Mesenchymal stem cell (in vitro differentiated cells and primary cell): ENCODE measurements at regions not wholly inside any gene's neighbourhood (a gene's known extent, or its start where the extent isn't known, plus 50 kb on each side); places are given as distances from the start of the nearest gene placed in this dataset.

Source experiments
- DNase-seq: peaks from one replicate; pipeline ENCODE4 v3.0.0-alpha.2; 2013
- H2AFZ ChIP-seq: one replicate; pipeline ENCODE4 v1.6.1; 2013; ENCODE audit warnings: low read depth, mild to moderate bottlenecking, control low read depth, inconsistent platforms, low read length, moderate library complexity
- H2AK5ac ChIP-seq: 2 replicates; pipeline ENCODE4 v1.6.1; 2013; ENCODE audit warnings: low read length, moderate library complexity, mild to moderate bottlenecking, inconsistent platforms; ENCODE audit not compliant: severe bottlenecking
- H2BK120ac ChIP-seq: one replicate; pipeline ENCODE4 v1.6.1; 2013; ENCODE audit warnings: low read depth, mild to moderate bottlenecking, inconsistent platforms, low read length, moderate library complexity
- H2BK12ac ChIP-seq, 2 experiments: one replicate each; pipeline ENCODE4 v1.6.1; 2013; ENCODE audit warnings: inconsistent platforms in 2 of 2, low read length in 2 of 2, mild to moderate bottlenecking in 2 of 2, moderate library complexity in 2 of 2, control low read depth in 1 of 2
- H2BK15ac ChIP-seq: one replicate; pipeline ENCODE4 v1.6.1; 2013; ENCODE audit warnings: mild to moderate bottlenecking, low read depth, inconsistent platforms; ENCODE audit not compliant: poor library complexity, severe bottlenecking
- H2BK5ac ChIP-seq: 2 replicates; pipeline ENCODE4 v1.6.1; 2013; ENCODE audit warnings: low read depth, mild to moderate bottlenecking, low read length, control low read depth, inconsistent platforms; ENCODE audit not compliant: poor library complexity, severe bottlenecking
- H3K14ac ChIP-seq, 2 experiments: one replicate each; pipeline ENCODE4 v1.6.1; 2013; ENCODE audit warnings: inconsistent platforms in 2 of 2, low read length in 2 of 2, control low read depth in 1 of 2, mild to moderate bottlenecking in 1 of 2, moderate library complexity in 1 of 2
- H3K18ac ChIP-seq, 2 experiments: one replicate each; pipeline ENCODE4 v1.6.1; 2013; ENCODE audit warnings: inconsistent platforms in 2 of 2, low read length in 2 of 2, control low read depth in 1 of 2, low read depth in 1 of 2, mild to moderate bottlenecking in 1 of 2
- H3K23ac ChIP-seq, 2 experiments: one replicate each; pipeline ENCODE4 v1.6.1; 2013; ENCODE audit warnings: inconsistent platforms in 2 of 2, low read length in 2 of 2, mild to moderate bottlenecking in 2 of 2, moderate library complexity in 2 of 2, control low read depth in 1 of 2
- H3K27ac ChIP-seq: 2 replicates; pipeline ENCODE4 v1.5.1; 2013; ENCODE audit warnings: mild to moderate bottlenecking, moderate library complexity, low read length, control low read depth, inconsistent platforms; ENCODE audit not compliant: poor library complexity, severe bottlenecking
- H3K27me3 ChIP-seq, 2 experiments: 2 replicates each; pipeline versions ENCODE4 v1.6.1 to v1.7.0; 2013; ENCODE audit warnings: low read length in 2 of 2, mild to moderate bottlenecking in 2 of 2, moderate library complexity in 2 of 2, control low read depth in 1 of 2, inconsistent platforms in 1 of 2; ENCODE audit not compliant: control insufficient read depth in 1 of 2, insufficient read depth in 1 of 2
- H3K36me3 ChIP-seq, 2 experiments: 2 replicates each; pipeline versions ENCODE4 v1.6.1 to v1.7.0; 2013; ENCODE audit warnings: low read length in 2 of 2, control low read depth in 1 of 2, inconsistent platforms in 1 of 2, low read depth in 1 of 2, mild to moderate bottlenecking in 1 of 2; ENCODE audit not compliant: insufficient read depth in 2 of 2, control insufficient read depth in 1 of 2
- H3K4ac ChIP-seq, 2 experiments: one replicate each; pipeline ENCODE4 v1.6.1; 2013; ENCODE audit warnings: inconsistent platforms in 2 of 2, low read length in 2 of 2, mild to moderate bottlenecking in 2 of 2, moderate library complexity in 2 of 2, control low read depth in 1 of 2, low read depth in 1 of 2
- H3K4me1 ChIP-seq: 2 replicates; pipeline ENCODE4 v1.6.1; 2013; ENCODE audit warnings: low read depth, low read length, control low read depth; ENCODE audit not compliant: control insufficient read depth, insufficient read depth
- H3K4me2 ChIP-seq: 2 replicates; pipeline ENCODE4 v1.6.1; 2013; ENCODE audit warnings: low read length, mild to moderate bottlenecking, inconsistent platforms; ENCODE audit not compliant: poor library complexity, severe bottlenecking
- H3K4me3 ChIP-seq, 2 experiments: 2 replicates each; pipeline versions ENCODE4 v1.5.1 to v1.7.0; 2013; ENCODE audit warnings: low read length in 2 of 2, mild to moderate bottlenecking in 2 of 2, control low read depth in 1 of 2, low read depth in 1 of 2; ENCODE audit not compliant: insufficient read depth in 1 of 2
- H3K79me1 ChIP-seq: replicated peaks from 2 replicates; pipeline ENCODE4 v1.6.1; 2013; ENCODE audit warnings: mild to moderate bottlenecking, control low read depth, low read length, inconsistent platforms; ENCODE audit not compliant: poor library complexity, severe bottlenecking
- H3K9ac ChIP-seq: 2 replicates; pipeline ENCODE4 v1.7.0; 2013; ENCODE audit warnings: mild to moderate bottlenecking, low read length, moderate library complexity
- H3K9me3 ChIP-seq: 2 replicates; pipeline ENCODE4 v1.7.0; 2013; ENCODE audit warnings: mild to moderate bottlenecking, low read length; ENCODE audit not compliant: control insufficient read depth
- H4K8ac ChIP-seq: one replicate; pipeline ENCODE4 v1.6.1; 2013; ENCODE audit warnings: inconsistent platforms, mild to moderate bottlenecking, low read length, moderate library complexity
- H4K91ac ChIP-seq: one replicate; pipeline ENCODE4 v1.6.1; 2013; ENCODE audit warnings: mild to moderate bottlenecking, low read length, inconsistent platforms
- WGBS: methylation state at CpG from one replicate; pipeline ENCODE4 v1.1.7; 2013; ENCODE audit warnings: mixed read lengths; 5-methylcytosine and 5-hydroxymethylcytosine counted together

DNA sequence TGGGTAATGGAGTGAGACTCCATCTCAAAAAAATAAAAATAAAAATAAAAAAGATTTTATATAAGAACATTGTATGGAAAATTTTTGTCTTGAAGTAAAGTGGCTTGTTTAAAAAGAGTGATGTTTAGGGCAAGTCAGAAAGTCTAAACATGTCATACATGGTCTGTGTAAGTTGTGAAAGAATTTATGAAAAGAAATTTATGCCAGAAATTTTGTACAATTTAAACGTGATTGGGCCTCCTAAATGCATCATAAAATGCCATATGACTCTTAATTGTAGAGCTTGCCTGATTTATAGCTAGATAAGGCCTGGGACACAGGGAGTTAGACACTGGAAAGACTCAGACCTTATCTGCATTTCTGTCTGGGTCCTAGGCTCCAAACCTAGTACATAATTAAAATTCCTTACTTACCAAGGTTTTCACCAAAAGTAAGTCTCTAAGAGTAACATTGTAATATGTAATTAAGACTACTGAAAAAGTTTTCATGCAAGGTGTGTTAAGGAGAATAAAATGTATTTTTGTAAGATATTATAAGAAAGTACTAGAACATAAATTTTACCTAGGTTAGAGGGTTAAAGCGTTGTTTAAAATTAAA, 110.5 kb downstream of the AASDHPPT start:
- no peak overlapping the region for H2AK5ac ChIP-seq
- H4K91ac ChIP-seq: no peak overlapping the region
- no peak overlapping the region for H4K8ac ChIP-seq
- H3K4me1 ChIP-seq: no peaks in the 10 kb centered on the region
- no peak overlapping the region for H3K4me2 ChIP-seq
- no peak overlapping the region for H2BK120ac ChIP-seq
- no peaks in the 10 kb centered on the region for H3K36me3 ChIP-seq
- no peak overlapping the region for H2BK12ac ChIP-seq
- no peak overlapping the region for H3K4me3 ChIP-seq
- H3K4ac ChIP-seq: no peak overlapping the region
- 73% methylated on average over 1 of the region's 2 CpGs for WGBS
- no peak overlapping the region for H3K18ac ChIP-seq
- H3K23ac ChIP-seq: no peak overlapping the region
- no peak overlapping the region for H3K14ac ChIP-seq
- no peak overlapping the region for H2BK5ac ChIP-seq
- no peak overlapping the region for H3K27ac ChIP-seq
- no peaks in the 10 kb centered on the region for H3K27me3 ChIP-seq
- H2BK15ac ChIP-seq: no peak overlapping the region
- no peak overlapping the region for H2AFZ ChIP-seq
- peaks cover 7% of the 10 kb centered on the region for H3K9me3 ChIP-seq
- no peak for DNase-seq
- H3K79me1 ChIP-seq: no peaks in the 10 kb centered on the region
- H3K9ac ChIP-seq: no peak overlapping the region

- WGBS: 86% methylated on average over 2 of the region's 2 CpGs
- no peaks in the 10 kb centered on the region for H3K27me3 ChIP-seq
- no peak overlapping the region for H3K4me2 ChIP-seq
- no peak overlapping the region for H3K14ac ChIP-seq
- no peaks in the 10 kb centered on the region for H3K9me3 ChIP-seq
- H3K18ac ChIP-seq: no peak overlapping the region
- no peak overlapping the region for H2BK120ac ChIP-seq
- no peak overlapping the region for H3K27ac ChIP-seq
- H2BK15ac ChIP-seq: no peak overlapping the region
- H2AK5ac ChIP-seq: no peak overlapping the region
- no peaks in the 10 kb centered on the region for H3K36me3 ChIP-seq
- H3K79me1 ChIP-seq: no peaks in the 10 kb centered on the region
- no peak overlapping the region for H4K91ac ChIP-seq
- no peak overlapping the region for H3K23ac ChIP-seq
- no peak overlapping the region for H2AFZ ChIP-seq
- H4K8ac ChIP-seq: no peak overlapping the region
- H2BK5ac ChIP-seq: no peak overlapping the region
- H3K4me3 ChIP-seq: no peak overlapping the region
- H3K4ac ChIP-seq: no peak overlapping the region
- no peak overlapping the region for H2BK12ac ChIP-seq
- H3K9ac ChIP-seq: no peak overlapping the region
- H3K4me1 ChIP-seq: no peaks in the 10 kb centered on the region
- DNase-seq: no peak
Observed at GRCh38 chr11:106193956-106194355, 116.5 kb downstream of the AASDHPPT start.

DNA sequence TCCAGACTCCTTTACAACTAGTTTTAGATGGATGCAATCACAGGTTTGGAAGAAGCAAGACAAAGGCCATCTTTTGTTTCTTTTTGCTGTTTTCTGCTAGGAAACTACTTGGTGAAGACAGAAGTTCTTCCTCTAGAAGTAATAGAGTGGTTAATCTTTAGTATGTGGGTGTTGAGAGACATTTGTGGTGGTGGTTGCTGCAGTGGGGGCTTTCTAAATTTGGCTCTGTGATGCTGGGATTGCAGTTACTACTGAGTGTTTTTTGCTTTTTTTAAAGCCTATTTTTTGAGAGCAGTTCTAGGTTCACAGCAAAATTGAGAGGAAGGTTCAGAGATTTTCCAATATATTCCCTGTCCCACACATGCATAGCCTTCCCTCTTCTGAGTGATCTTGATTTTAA, 120.0 kb downstream of the AASDHPPT start:
- Histone ChIP-seq H3K4me3 (no peak overlapping the region), H4K8ac (no peak overlapping the region), H2AK5ac (no peak overlapping the region), H4K91ac (no peak overlapping the region), H3K18ac (no peak overlapping the region), H2BK120ac (no peak overlapping the region), H3K27ac (no peak overlapping the region), H3K23ac (no peak overlapping the region), H3K36me3 (no peaks in the 10 kb centered on the region), H3K9ac (no peak overlapping the region), H2BK5ac (no peak overlapping the region), H3K14ac (no peak overlapping the region), H3K79me1 (no peaks in the 10 kb centered on the region), H3K4me2 (no peak overlapping the region), H3K9me3 (no peaks in the 10 kb centered on the region), H3K27me3 (no peaks in the 10 kb centered on the region), H2BK15ac (no peak overlapping the region), H3K4ac (no peak overlapping the region), H2AFZ (no peak overlapping the region), H3K4me1 (no peaks in the 10 kb centered on the region), H2BK12ac (no peak overlapping the region)
- no peak for DNase-seq

DNA sequence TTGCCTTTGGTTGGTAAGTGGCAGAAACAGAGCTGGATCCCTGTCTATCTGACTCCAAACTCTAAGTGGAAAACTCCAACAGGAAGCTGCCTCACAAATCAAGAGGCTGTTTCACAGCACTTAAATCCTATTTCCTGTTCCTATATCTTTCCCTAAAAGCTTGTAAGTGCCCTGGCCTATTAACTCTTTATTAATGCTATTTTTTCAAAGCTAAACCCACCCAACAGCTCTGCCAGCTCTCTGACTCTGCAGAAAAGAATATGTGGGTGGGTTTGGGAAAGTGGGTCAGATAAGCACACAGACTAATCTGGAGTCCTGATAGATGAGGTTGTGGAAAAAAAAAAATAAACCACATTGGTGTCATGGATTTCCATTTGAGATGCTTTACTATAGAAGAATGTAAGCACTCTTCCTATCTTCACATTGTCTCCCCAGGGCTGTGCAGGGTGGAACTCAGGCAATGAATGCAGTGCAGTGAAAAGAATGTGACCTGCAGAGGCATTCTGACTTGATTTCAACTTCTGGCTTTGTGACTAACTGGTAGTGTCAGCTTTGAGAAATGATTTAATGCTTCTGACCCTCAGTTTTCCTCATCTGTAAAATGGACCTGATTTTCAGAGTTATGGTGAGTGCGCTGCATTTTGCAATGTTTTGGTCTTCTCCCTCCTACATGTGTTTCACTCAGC, 125.6 kb downstream of the AASDHPPT start:
- Histone ChIP-seq H3K27me3 (no peaks in the 10 kb centered on the region), H3K9me3 (no peaks in the 10 kb centered on the region), H2BK12ac (peak overlapping the region; percentile 42 to 59), H3K14ac (no peak overlapping the region), H3K9ac (no peak overlapping the region), H2BK15ac (no peak overlapping the region), H4K8ac (peak overlapping the region; percentile 47), H2AFZ (no peak overlapping the region), H2BK5ac (no peak overlapping the region), H3K4ac (peak overlapping the region in 1 of 2 experiments; percentile 43), H3K79me1 (no peaks in the 10 kb centered on the region), H3K4me2 (no peak overlapping the region), H4K91ac (peak overlapping the region; percentile 29), H2AK5ac (no peak overlapping the region), H2BK120ac (no peak overlapping the region), H3K23ac (no peak overlapping the region), H3K18ac (peak overlapping the region in 1 of 2 experiments; percentile 55), H3K36me3 (no peaks in the 10 kb centered on the region), H3K27ac (no peak overlapping the region), H3K4me1 (no peaks in the 10 kb centered on the region), H3K4me3 (no peak overlapping the region)
- peak; percentile 59 for DNase-seq
- 100% methylated on average over 1 of the region's 1 CpG for whole genome bisulfite sequencing
